Heart right ventricle (tissue), 16 donors: ENCODE measurements at regions not wholly inside any gene's neighbourhood (a gene's known extent, or its start where the extent isn't known, plus 50 kb on each side); places are given as distances from the start of the nearest gene placed in this dataset.

Experiments used
- ATAC-seq, 8 donors: fragments of 200-7000 bp; cut with Tn5 transposase; one replicate each; pipeline ENCODE4 v1.9.1; 2020; ENCODE audit warnings: mild to moderate bottlenecking in 8 of 8, moderate library complexity in 8 of 8, moderate number of reproducible peaks in 1 of 8
- DNase-seq, 2 donors: peaks; one replicate each; pipeline ENCODE4 v3.0.0-alpha.2; 2020
- H3K27ac ChIP-seq, 10 donors: fragments of 200-600 bp; sonication (generic) in 2 of 10; one replicate each; pipeline versions ENCODE4 v1.5.0 to v1.8.0; 2020 to 2022; ENCODE audit warnings: mild to moderate bottlenecking in 3 of 10
- H3K27me3 ChIP-seq, 7 donors: fragments of 200-600 bp; one replicate each; pipeline ENCODE4 v1.8.0; 2021 to 2022; ENCODE audit warnings: mild to moderate bottlenecking in 2 of 7
- H3K36me3 ChIP-seq, 9 donors: fragments of 200-600 bp; sonication (generic) in 1 of 9; one replicate each; pipeline versions ENCODE4 v1.5.0 to v1.8.0; 2020 to 2022; ENCODE audit warnings: mild to moderate bottlenecking in 2 of 9
- H3K4me1 ChIP-seq, 9 donors: fragments of 200-600 bp; sonication (generic) in 1 of 9; one replicate each; pipeline versions ENCODE4 v1.5.0 to v1.8.0; 2020 to 2022; ENCODE audit warnings: mild to moderate bottlenecking in 4 of 9
- H3K4me3 ChIP-seq, 10 donors: fragments of 200-600 bp; sonication (generic) in 2 of 10; one replicate each; pipeline versions ENCODE4 v1.5.0 to v1.8.0; 2020 to 2022; ENCODE audit warnings: mild to moderate bottlenecking in 7 of 10, moderate library complexity in 2 of 10
- H3K9me3 ChIP-seq, 11 donors: fragments of 200-600 bp in 10 of 11; sonication (generic) in 2 of 11; one replicate each; pipeline versions ENCODE4 v1.5.0 to v1.8.0; 2013 to 2022; ENCODE audit warnings: mild to moderate bottlenecking in 2 of 11, control low read depth in 1 of 11, moderate library complexity in 1 of 11
- CTCF ChIP-seq, 9 donors: fragments of 200-600 bp; sonication (generic) in 2 of 9; IDR thresholded peaks; one replicate each; pipeline versions ENCODE4 v1.5.0 to v1.8.0; 2021 to 2022; ENCODE audit warnings: antibody characterized with exemption in 9 of 9, mild to moderate bottlenecking in 5 of 9, moderate library complexity in 1 of 9
- WGBS, 2 donors: extraction: QIAGEN DNeasy Blood & Tissue Kit; methylation state at CpG; one replicate each; pipeline ENCODE4 v1.1.7; 2013; ENCODE audit warnings: inconsistent platforms in 1 of 2; 5-methylcytosine and 5-hydroxymethylcytosine counted together
- intact Hi-C, 10 donors: fragments of 100-400 bp; cut with DNase I; formaldehyde crosslinking; loops; one replicate each; pipeline versions ENCODE4 v1.11.1 to v1.14.2; 2022
- donor health status: Arrhythmogenic right ventricular cardiomyopathy.
- donor health status: ischemic (EF 13 %, LVEDD 7.1; RV severe dilation, severe dysfunction).
- donor health status: healthy with polysubstance abuse.
- donor health status: DM: no; HTN: yes; CAD: no.
- donor health status: DM: no; HTN: no; CAD: no.
- donor health status: ischemic (EF 25% LVEDD 6.9; RV normal size, moderate dysfunction).
- donor health status: ischemic (EF 25% LVEDD 5.7; RV mildly dilated, moderate dysfunction).
- donor health status: healthy.
- donor health status: DM: yes; HTN: yes; CAD: no.
- donor health status: Ischemic cardiomyopathy.
- donor health status: ischemic (EF 35%, LVEDD 5.7; RV mildly dilated, moderate dysfunction).
- donor health status: nonischemic (EF 11% LVEDD 7.7; RV severe dilation, severe dysfunction).
- donor health status: DM: yes; HTN: yes; CAD: no.
- donor health status: PGD.
- donor health status: ischemic (EF 29% LVEDD 5.4; RV normal size, mild dysfunction).
- donor health status: nonischemic (EF 23%, LVEDD 6.1; RV moderate dilation, normal function).

GRCh38 chr10:128885573-128886555 lies 581.2 kb upstream of the MGMT start:
- Histone ChIP-seq H3K27ac (no peak overlapping the region), H3K9me3 (peaks cover 0 to 21% (median 6%) of the 10 kb centered on the region in 11 donors), H3K4me1 (no peaks in the 10 kb centered on the region), H3K36me3 (no peaks in the 10 kb centered on the region), H3K27me3 (peaks cover 0 to 5% (median 0%) of the 10 kb centered on the region in 7 donors), H3K4me3 (no peak overlapping the region)
- intact Hi-C loops, result no loop called here
- DNase-seq (no peak), ATAC-seq (no peak)
- no peak for TF ChIP-seq CTCF (IDR thresholded peaks at IDR 0.05)
- 91 to 95% methylated on average over 22 of the region's 22 CpGs for WGBS, 2 donors

GRCh38 chr10:128887856-128888255 lies 579.2 kb upstream of the MGMT start:
- peaks cover 0 to 3% (median 0%) of the 10 kb centered on the region in 7 donors for H3K27me3 ChIP-seq
- no peak overlapping the region for H3K27ac ChIP-seq
- no peaks in the 10 kb centered on the region for H3K4me1 ChIP-seq
- no peak overlapping the region for H3K4me3 ChIP-seq
- peaks cover 0 to 21% (median 6%) of the 10 kb centered on the region in 11 donors for H3K9me3 ChIP-seq
- intact Hi-C loops, result no loop called here
- no peak for TF ChIP-seq CTCF (IDR thresholded peaks at IDR 0.05)
- ATAC-seq (no peak), DNase-seq (no peak)
- no peaks in the 10 kb centered on the region for H3K36me3 ChIP-seq
- 79 to 88% methylated on average over 3 of the region's 3 CpGs for WGBS, 2 donors

- WGBS, 2 donors, result 82 to 92% methylated on average over 4 of the region's 4 CpGs
- no peak for TF ChIP-seq CTCF (IDR thresholded peaks at IDR 0.05)
- H3K27ac ChIP-seq, result no peak overlapping the region
- ATAC-seq (no peak), DNase-seq (no peak)
- peaks cover 0 to 21% (median 6%) of the 10 kb centered on the region in 11 donors for H3K9me3 ChIP-seq
- H3K4me3 ChIP-seq, result no peak overlapping the region
- H3K4me1 ChIP-seq, result peaks cover 0 to 18% (median 0%) of the 10 kb centered on the region in 9 donors
- H3K27me3 ChIP-seq, result peaks cover 0 to 5% (median 0%) of the 10 kb centered on the region in 7 donors
- no peaks in the 10 kb centered on the region for H3K36me3 ChIP-seq
- intact Hi-C loops, result no loop called here
Measured at GRCh38 chr10:128892005-128892404, 575.0 kb upstream of the MGMT start.

- no peak for ATAC-seq
- no peak for DNase-seq
- H3K4me3 ChIP-seq, result no peak overlapping the region
- peaks cover 0 to 3% (median 0%) of the 10 kb centered on the region in 11 donors for H3K9me3 ChIP-seq
- no peaks in the 10 kb centered on the region for H3K36me3 ChIP-seq
- peaks cover 0 to 33% (median 4%) of the 10 kb centered on the region in 9 donors for H3K4me1 ChIP-seq
- no peak overlapping the region for H3K27ac ChIP-seq
- intact Hi-C loops, result no loop called here
- peaks cover 0 to 6% (median 0%) of the 10 kb centered on the region in 7 donors for H3K27me3 ChIP-seq
- no peak for TF ChIP-seq CTCF (IDR thresholded peaks at IDR 0.05)
- WGBS, 2 donors, result 59 to 90% methylated on average over 1 of the region's 1 CpG
Measured at GRCh38 chr10:128894641-128895040, 572.4 kb upstream of the MGMT start.
